HepG2 (cell line): ENCODE measurements at regions not wholly inside any gene's neighbourhood (a gene's known extent, or its start where the extent isn't known, plus 50 kb on each side); places are given as distances from the start of the nearest gene placed in this dataset.
"Not testable (repeated sequence)": the region's sequence is repeated elsewhere in the genome, so short reads cannot be mapped to it uniquely, and the experiment has no call there.

Experiments
- ATAC-seq: fragments of 200-7000 bp; cut with Tn5 transposase; 3 replicates; pipeline ENCODE4 v1.9.1; 2020; ENCODE audit warnings: mild to moderate bottlenecking, moderate library complexity
- BruUV-seq: library from RNA; stranded (reverse); fragments of 400-500 nt; replicated peaks from 2 replicates; lab custom pipeline; 2021; lab: Mats Ljungman, UMichigan
- CTCF ChIA-PET: fragments of 300-600 bp; formaldehyde crosslinking; extraction: SDS; loops from one replicate; lab custom pipeline; 2021; ENCODE audit warnings: low total read pairs, inconsistent platforms, low intra/inter-chr PET ratio; lab: Yijun Ruan, JAX
- POLR2A ChIA-PET: fragments of 350-600 bp; sonication (Branson Sonifier 250); formaldehyde crosslinking; loops from one replicate; lab custom pipeline; 2020; ENCODE audit warnings: antibody characterized with exemption, inconsistent platforms; lab: Yijun Ruan, JAX
- DNase-seq: peaks from one replicate; pipeline ENCODE4 v3.0.0-alpha.2; 2015; ENCODE audit warnings: low spot score
- FAIRE-seq: peaks from 3 replicates; lab custom pipeline; 2011; peaks lifted over from hg19 to GRCh38; lab: Jason Lieb, UNC
- H2AFZ ChIP-seq: one replicate; pipeline ENCODE4 v1.6.1; 2011; ENCODE audit warnings: low read length, inconsistent platforms
- H3K27ac ChIP-seq: fragments of 300-600 bp; 3 replicates; pipeline ENCODE4 v1.8.0; 2011; ENCODE audit warnings: mixed run types, mild to moderate bottlenecking, mixed read lengths, low read length, inconsistent platforms; ENCODE audit not compliant: insufficient read depth; ENCODE audit errors: extremely low read length
- H3K27me3 ChIP-seq, 2 experiments: fragments of 200-600 bp in 1 of 2; 2 replicates in 1 of 2; 3 replicates in 1 of 2; pipeline versions ENCODE4 v1.6.0 to v1.8.0; 2011; ENCODE audit warnings: low read length in 2 of 2, mild to moderate bottlenecking in 2 of 2, moderate library complexity in 2 of 2, inconsistent platforms in 1 of 2; ENCODE audit not compliant: insufficient read depth in 2 of 2, control insufficient read depth in 1 of 2
- H3K36me3 ChIP-seq, 2 experiments: fragments of 200-600 bp in 1 of 2; replicated peaks in 1 of 2; 2 replicates in 1 of 2; 3 replicates in 1 of 2; pipeline versions ENCODE4 v1.5.1 to v1.8.0; 2011; ENCODE audit warnings: low read length in 2 of 2, inconsistent platforms in 1 of 2; ENCODE audit not compliant: insufficient read depth in 2 of 2, control insufficient read depth in 1 of 2
- H3K4me1 ChIP-seq: 2 replicates; pipeline ENCODE4 v1.5.1; 2012; ENCODE audit warnings: low read length, inconsistent platforms; ENCODE audit not compliant: insufficient read depth
- H3K4me2 ChIP-seq: 2 replicates; pipeline ENCODE4 v1.6.0; 2011; ENCODE audit warnings: low read depth, low read length, inconsistent platforms
- H3K4me3 ChIP-seq, 3 experiments: fragments of 200-600 bp in 1 of 3; sonication (generic), shearing (Covaris generic) in 1 of 3; replicated peaks in 1 of 3; 2 replicates each; pipeline ENCODE4 v1.5.1; 2011 to 2016; ENCODE audit warnings: low read length in 3 of 3, inconsistent platforms in 2 of 3, low read depth in 2 of 3, mild to moderate bottlenecking in 2 of 3, control low read depth in 1 of 3, mixed read lengths in 1 of 3; ENCODE audit not compliant: insufficient read depth in 1 of 3
- H3K79me2 ChIP-seq: one replicate; pipeline ENCODE4 v1.6.1; 2011; ENCODE audit warnings: low read length, inconsistent platforms; ENCODE audit not compliant: insufficient read depth
- H3K9ac ChIP-seq: 2 replicates; pipeline ENCODE4 v1.6.0; 2011; ENCODE audit warnings: mild to moderate bottlenecking, low read depth, low read length, inconsistent platforms; ENCODE audit not compliant: insufficient read depth
- H3K9me3 ChIP-seq: 2 replicates; pipeline ENCODE4 v1.5.1; 2012; ENCODE audit warnings: mild to moderate bottlenecking, low read length
- H4K20me1 ChIP-seq: 2 replicates; pipeline ENCODE4 v1.6.0; 2011; ENCODE audit warnings: inconsistent platforms, mild to moderate bottlenecking, low read length, moderate library complexity; ENCODE audit not compliant: insufficient read depth
- ZNF749 ChIP-seq: sonication (generic); formaldehyde crosslinking; IDR thresholded peaks from 2 replicates; pipeline ENCODE4 v1.8.0; 2022; ENCODE audit warnings: mild to moderate bottlenecking, missing genetic modification reagents, moderate library complexity, borderline replicate concordance
- WGBS: methylation state at CpG from one replicate; pipeline ENCODE4 v1.1.6; 2017; ENCODE audit warnings: low lambda C conversion rate; 5-methylcytosine and 5-hydroxymethylcytosine counted together
- in situ Hi-C: cut with HindIII; loops from 2 replicates; pipeline ENCODE4 v1.10.0; 2017; ENCODE audit warnings: low pct_unique_long_range_greater_than_20kb; ENCODE audit not compliant: extremely low pct_ligation_motif_present
- intact Hi-C: fragments of 100-400 bp; cut with micrococcal nuclease; formaldehyde crosslinking; loops from one replicate; pipeline ENCODE4 v1.10.0; 2022; ENCODE audit not compliant: unreplicated experiment
- TF ChIP-seq, protein P1 (sequence below): sonication (generic); formaldehyde crosslinking; IDR thresholded peaks from 2 replicates; pipeline ENCODE4 v1.4.0; 2020; ENCODE audit warnings: missing genetic modification reagents, mild to moderate bottlenecking, borderline replicate concordance
- TF ChIP-seq, protein P2 (sequence below): fragments of 450-650 bp; IDR thresholded peaks from 2 replicates; pipeline ENCODE4 v1.6.1; 2016

GRCh38 chr1:163999131-163999530 is 559.9 kb upstream of the PBX1 start (continued):
- TF ChIP-seq, protein P1, sequence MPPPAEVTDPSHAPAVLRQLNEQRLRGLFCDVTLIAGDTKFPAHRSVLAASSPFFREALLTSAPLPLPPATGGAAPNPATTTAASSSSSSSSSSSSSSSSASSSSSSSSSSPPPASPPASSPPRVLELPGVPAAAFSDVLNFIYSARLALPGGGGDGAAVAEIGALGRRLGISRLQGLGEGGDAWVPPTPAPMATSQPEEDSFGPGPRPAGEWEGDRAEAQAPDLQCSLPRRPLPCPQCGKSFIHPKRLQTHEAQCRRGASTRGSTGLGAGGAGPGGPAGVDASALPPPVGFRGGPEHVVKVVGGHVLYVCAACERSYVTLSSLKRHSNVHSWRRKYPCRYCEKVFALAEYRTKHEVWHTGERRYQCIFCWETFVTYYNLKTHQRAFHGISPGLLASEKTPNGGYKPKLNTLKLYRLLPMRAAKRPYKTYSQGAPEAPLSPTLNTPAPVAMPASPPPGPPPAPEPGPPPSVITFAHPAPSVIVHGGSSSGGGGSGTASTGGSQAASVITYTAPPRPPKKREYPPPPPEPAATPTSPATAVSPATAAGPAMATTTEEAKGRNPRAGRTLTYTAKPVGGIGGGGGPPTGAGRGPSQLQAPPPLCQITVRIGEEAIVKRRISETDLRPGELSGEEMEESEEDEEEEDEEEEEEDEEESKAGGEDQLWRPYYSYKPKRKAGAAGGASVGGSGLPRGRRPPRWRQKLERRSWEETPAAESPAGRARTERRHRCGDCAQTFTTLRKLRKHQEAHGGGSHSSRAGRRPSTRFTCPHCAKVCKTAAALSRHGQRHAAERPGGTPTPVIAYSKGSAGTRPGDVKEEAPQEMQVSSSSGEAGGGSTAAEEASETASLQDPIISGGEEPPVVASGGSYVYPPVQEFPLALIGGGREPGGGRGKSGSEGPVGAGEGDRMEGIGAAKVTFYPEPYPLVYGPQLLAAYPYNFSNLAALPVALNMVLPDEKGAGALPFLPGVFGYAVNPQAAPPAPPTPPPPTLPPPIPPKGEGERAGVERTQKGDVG (CRISPR knock-in tag) = no peak
- TF ChIP-seq, all 625 proteins: peak for 0

DNA sequence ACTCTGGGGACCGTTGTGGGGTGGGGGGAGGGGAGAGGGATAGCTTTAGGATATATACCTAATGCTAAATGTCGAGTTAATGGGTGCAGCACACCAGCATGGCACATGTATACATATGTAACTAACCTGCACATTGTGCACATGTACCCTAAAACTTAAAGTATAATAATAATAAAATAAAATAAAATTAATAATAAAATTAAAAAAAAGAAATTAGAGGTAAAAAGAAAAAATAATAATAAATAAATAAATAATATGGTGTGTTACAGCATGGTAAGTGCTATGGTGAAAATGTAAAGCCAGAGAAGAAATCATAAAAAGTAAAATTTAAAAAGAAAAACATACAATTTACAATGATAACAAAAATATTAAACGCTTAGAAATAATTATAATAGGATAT is 552.8 kb upstream of the PBX1 start:
- H3K9me3 ChIP-seq = peaks cover 65% of the 10 kb centered on the region
- POLR2A ChIA-PET, H3K27me3 ChIP-seq, H3K4me2 ChIP-seq, BruUV-seq, H2AFZ ChIP-seq, H3K4me1 ChIP-seq, CTCF ChIA-PET, H3K27ac ChIP-seq, intact Hi-C loops, in situ Hi-C loops, H4K20me1 ChIP-seq, H3K4me3 ChIP-seq, H3K9ac ChIP-seq, H3K36me3 ChIP-seq, DNase-seq, FAIRE-seq, H3K79me2 ChIP-seq, ATAC-seq: not testable (repeated sequence)
- 3% methylated on average over 3 of the region's 3 CpGs for WGBS

- in situ Hi-C loops = no loop called here
- Histone ChIP-seq H3K4me1 (no peaks in the 10 kb centered on the region), H2AFZ (no peak overlapping the region), H3K27me3 (no peaks in the 10 kb centered on the region), H3K79me2 (no peaks in the 10 kb centered on the region), H3K9me3 (peaks cover 65% of the 10 kb centered on the region), H3K4me3 (no peak overlapping the region), H3K4me2 (no peak overlapping the region), H4K20me1 (no peaks in the 10 kb centered on the region), H3K9ac (no peak overlapping the region), H3K27ac (no peak overlapping the region), H3K36me3 (no peaks in the 10 kb centered on the region)
- BruUV-seq = no TSS peak
- ChIA-PET POLR2A (no interaction called here), CTCF (no interaction called here)
- 14% methylated on average over 4 of the region's 4 CpGs for WGBS
- no peak for DNase-seq
- ATAC-seq = no peak
- intact Hi-C loops = no loop called here
- no peak for FAIRE-seq
- TF ChIP-seq ZNF749 (CRISPR knock-in tag) = no peak
- TF ChIP-seq, protein P2, sequence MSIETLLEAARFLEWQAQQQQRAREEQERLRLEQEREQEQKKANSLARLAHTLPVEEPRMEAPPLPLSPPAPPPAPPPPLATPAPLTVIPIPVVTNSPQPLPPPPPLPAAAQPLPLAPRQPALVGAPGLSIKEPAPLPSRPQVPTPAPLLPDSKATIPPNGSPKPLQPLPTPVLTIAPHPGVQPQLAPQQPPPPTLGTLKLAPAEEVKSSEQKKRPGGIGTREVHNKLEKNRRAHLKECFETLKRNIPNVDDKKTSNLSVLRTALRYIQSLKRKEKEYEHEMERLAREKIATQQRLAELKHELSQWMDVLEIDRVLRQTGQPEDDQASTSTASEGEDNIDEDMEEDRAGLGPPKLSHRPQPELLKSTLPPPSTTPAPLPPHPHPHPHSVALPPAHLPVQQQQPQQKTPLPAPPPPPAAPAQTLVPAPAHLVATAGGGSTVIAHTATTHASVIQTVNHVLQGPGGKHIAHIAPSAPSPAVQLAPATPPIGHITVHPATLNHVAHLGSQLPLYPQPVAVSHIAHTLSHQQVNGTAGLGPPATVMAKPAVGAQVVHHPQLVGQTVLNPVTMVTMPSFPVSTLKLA = peak; percentile 99
Observed at GRCh38 chr1:164006621-164007020, 552.4 kb upstream of the PBX1 start.
